DOHH2 (cell line): ENCODE measurements at regions not wholly inside any gene's neighbourhood (a gene's known extent, or its start where the extent isn't known, plus 50 kb on each side); places are given as distances from the start of the nearest gene placed in this dataset.

Experiments used
- H3F3A ChIP-seq: fragments of 200-600 bp; sonication (generic), shearing (Covaris generic); 2 replicates; pipeline ENCODE4 v1.6.0; 2016; ENCODE audit warnings: antibody characterized with exemption, mild to moderate bottlenecking; ENCODE audit not compliant: control insufficient read depth, insufficient read depth
- H3K27ac ChIP-seq: fragments of 200-600 bp; sonication (generic); 2 replicates; pipeline ENCODE4 v1.5.1; 2014; ENCODE audit warnings: low read depth, mild to moderate bottlenecking, low read length, moderate library complexity
- H3K27me3 ChIP-seq: fragments of 200-600 bp; sonication (generic); 2 replicates; pipeline ENCODE4 v1.6.1; 2014; ENCODE audit warnings: mild to moderate bottlenecking, low read length, mixed read lengths; ENCODE audit not compliant: control insufficient read depth
- H3K36me3 ChIP-seq: fragments of 200-600 bp; sonication (generic); 2 replicates; pipeline ENCODE4 v1.6.1; 2014; ENCODE audit warnings: mild to moderate bottlenecking, low read length, moderate library complexity, mixed read lengths; ENCODE audit not compliant: control insufficient read depth
- H3K4me1 ChIP-seq: fragments of 200-600 bp; sonication (generic); 2 replicates; pipeline ENCODE4 v1.6.1; 2014; ENCODE audit warnings: mild to moderate bottlenecking, low read length, mixed read lengths; ENCODE audit not compliant: control insufficient read depth
- H3K4me2 ChIP-seq: fragments of 200-600 bp; sonication (generic); 2 replicates; pipeline ENCODE4 v1.6.0; 2014; ENCODE audit warnings: mild to moderate bottlenecking, low read length, moderate library complexity
- H3K4me3 ChIP-seq: fragments of 200-600 bp; sonication (generic); 2 replicates; pipeline ENCODE4 v1.5.1; 2014; ENCODE audit warnings: mild to moderate bottlenecking, low read length, mixed read lengths
- H3K79me2 ChIP-seq: fragments of 200-600 bp; sonication (generic); 2 replicates; pipeline ENCODE4 v1.6.1; 2014; ENCODE audit warnings: mild to moderate bottlenecking, low read length, mixed read lengths; ENCODE audit not compliant: control insufficient read depth
- H3K9me2 ChIP-seq: fragments of 200-600 bp; sonication (generic); replicated peaks from 2 replicates; pipeline ENCODE4 v1.6.1; 2014; ENCODE audit warnings: mild to moderate bottlenecking, low read length, mixed read lengths; ENCODE audit not compliant: control insufficient read depth
- H3K9me3 ChIP-seq: fragments of 200-600 bp; sonication (generic); 2 replicates; pipeline ENCODE4 v1.6.1; 2014; ENCODE audit warnings: antibody characterized with exemption, low read length, mixed read lengths; ENCODE audit not compliant: control insufficient read depth, insufficient read depth
- H4K20me1 ChIP-seq: fragments of 200-600 bp; sonication (generic); 2 replicates; pipeline ENCODE4 v1.6.0; 2014; ENCODE audit warnings: low read depth, mild to moderate bottlenecking, antibody characterized with exemption, low read length, moderate library complexity; ENCODE audit not compliant: control insufficient read depth, insufficient read depth
- EZH2phosphoT487 ChIP-seq: fragments of 200-600 bp; sonication (generic); IDR thresholded peaks from 2 replicates; pipeline ENCODE4 v1.6.1; 2017; ENCODE audit warnings: borderline replicate concordance, mild to moderate bottlenecking, antibody characterized with exemption, low read length, moderate library complexity, mixed read lengths
- TF ChIP-seq, protein P1 (sequence below): fragments of 200-600 bp; sonication (generic); IDR thresholded peaks from one replicate; pipeline ENCODE4 v1.5.1; 2014; ENCODE audit warnings: antibody characterized with exemption, mild to moderate bottlenecking, low read depth, low read length; ENCODE audit not compliant: poor library complexity, severe bottlenecking

DNA sequence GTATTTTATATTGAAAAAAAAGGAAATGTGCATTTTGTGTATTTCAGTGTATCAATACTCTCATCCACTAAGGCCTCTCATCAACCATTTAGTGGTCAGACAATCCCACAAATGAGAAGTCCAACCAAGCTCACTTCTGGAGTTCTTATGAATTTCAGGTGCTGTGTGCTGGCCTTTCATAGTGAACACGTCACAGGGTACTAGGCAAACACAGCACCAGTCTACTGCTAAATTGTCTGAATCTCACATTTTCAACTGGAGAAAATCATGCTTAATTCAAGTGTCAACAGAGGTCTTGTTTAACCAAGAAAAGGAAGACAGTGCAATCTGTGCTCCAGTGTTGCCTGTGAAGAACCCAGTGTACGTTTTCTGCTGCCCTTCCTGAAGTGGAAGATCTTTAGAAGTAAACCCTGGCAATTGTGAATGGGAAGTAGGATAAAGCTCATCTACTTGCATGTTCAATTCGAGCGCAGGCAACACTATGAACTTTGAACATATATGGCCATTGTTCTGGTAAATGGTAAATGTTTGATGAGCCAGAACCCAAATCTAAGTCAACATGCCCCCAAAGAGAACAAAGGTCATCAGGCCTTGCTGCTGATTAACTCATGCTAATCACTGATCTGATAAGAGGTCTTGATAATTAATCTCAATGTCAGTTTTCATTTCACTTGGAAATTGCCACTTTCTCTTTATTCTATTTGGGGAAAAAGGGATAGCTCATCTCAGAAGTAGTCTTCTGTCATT, 439.2 kb upstream of the SOX9 start:
- no peak for TF ChIP-seq EZH2phosphoT487
- TF ChIP-seq, protein P1, sequence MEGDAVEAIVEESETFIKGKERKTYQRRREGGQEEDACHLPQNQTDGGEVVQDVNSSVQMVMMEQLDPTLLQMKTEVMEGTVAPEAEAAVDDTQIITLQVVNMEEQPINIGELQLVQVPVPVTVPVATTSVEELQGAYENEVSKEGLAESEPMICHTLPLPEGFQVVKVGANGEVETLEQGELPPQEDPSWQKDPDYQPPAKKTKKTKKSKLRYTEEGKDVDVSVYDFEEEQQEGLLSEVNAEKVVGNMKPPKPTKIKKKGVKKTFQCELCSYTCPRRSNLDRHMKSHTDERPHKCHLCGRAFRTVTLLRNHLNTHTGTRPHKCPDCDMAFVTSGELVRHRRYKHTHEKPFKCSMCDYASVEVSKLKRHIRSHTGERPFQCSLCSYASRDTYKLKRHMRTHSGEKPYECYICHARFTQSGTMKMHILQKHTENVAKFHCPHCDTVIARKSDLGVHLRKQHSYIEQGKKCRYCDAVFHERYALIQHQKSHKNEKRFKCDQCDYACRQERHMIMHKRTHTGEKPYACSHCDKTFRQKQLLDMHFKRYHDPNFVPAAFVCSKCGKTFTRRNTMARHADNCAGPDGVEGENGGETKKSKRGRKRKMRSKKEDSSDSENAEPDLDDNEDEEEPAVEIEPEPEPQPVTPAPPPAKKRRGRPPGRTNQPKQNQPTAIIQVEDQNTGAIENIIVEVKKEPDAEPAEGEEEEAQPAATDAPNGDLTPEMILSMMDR = no peak
- H3K4me2 ChIP-seq = no peak overlapping the region

DNA sequence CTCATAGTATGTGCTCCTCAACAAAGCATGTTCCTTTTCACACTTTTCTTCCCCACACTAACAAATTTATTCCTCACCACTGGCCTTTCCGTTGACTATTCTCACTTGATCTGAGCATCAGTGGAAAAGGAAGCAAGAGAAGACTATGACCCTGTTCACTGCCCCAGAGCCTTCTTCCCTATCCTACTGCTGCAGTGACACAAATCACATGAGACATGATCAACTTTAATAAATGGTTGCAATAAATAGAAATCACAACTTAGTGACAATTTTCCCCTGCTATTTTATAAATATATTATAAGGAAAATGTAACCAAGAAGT, 438.7 kb upstream of the SOX9 start:
- H3K4me1 ChIP-seq = no peaks in the 10 kb centered on the region
- H3K27me3 ChIP-seq = no peaks in the 10 kb centered on the region
- TF ChIP-seq EZH2phosphoT487 = no peak
- TF ChIP-seq, protein P1 = no peak

More for the DNA sequence above, 439.2 kb upstream of the SOX9 start:
- H3K4me3 ChIP-seq = no peak overlapping the region
- H3K27ac ChIP-seq = no peak overlapping the region
- no peaks in the 10 kb centered on the region for H3K9me3 ChIP-seq
- no peaks in the 10 kb centered on the region for H3K79me2 ChIP-seq
- no peaks in the 10 kb centered on the region for H3K4me1 ChIP-seq
- H3K9me2 ChIP-seq = no peaks in the 10 kb centered on the region
- H3F3A ChIP-seq = no peaks in the 10 kb centered on the region
- H3K27me3 ChIP-seq = no peaks in the 10 kb centered on the region
- no peaks in the 10 kb centered on the region for H3K36me3 ChIP-seq
- H4K20me1 ChIP-seq = no peaks in the 10 kb centered on the region

DNA sequence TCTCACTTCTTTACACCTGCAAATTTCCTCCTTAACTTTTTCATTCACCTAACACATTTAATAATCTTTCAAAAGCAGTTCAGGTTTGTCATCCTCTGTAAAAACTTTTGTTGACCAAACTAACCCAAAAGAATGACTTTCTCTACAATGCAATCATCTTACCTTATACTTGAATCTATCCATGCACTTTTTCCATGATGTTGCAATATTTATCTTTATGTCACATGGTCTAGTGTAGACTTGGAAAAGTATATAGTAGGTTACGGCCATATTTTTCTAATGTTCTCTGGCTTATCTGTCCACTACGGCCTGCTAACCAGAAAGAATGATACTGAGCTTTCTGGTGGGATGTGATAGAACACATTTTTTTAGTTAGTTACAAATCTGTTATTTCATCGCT, 431.0 kb upstream of the SOX9 start:
- Histone ChIP-seq H3K27me3 (0 out of 2 replicates have a peak, but pooled peaks cover 3% of the 10 kb centered on the region), H3K79me2 (no peaks in the 10 kb centered on the region), H4K20me1 (no peaks in the 10 kb centered on the region), H3K27ac (no peak overlapping the region), H3K36me3 (no peaks in the 10 kb centered on the region), H3K4me2 (no peak overlapping the region), H3K9me2 (no peaks in the 10 kb centered on the region), H3F3A (no peaks in the 10 kb centered on the region), H3K9me3 (no peaks in the 10 kb centered on the region), H3K4me3 (no peak overlapping the region), H3K4me1 (no peaks in the 10 kb centered on the region)
- TF ChIP-seq EZH2phosphoT487 = no peak
- TF ChIP-seq, protein P1 = no peak

More for the DNA sequence above, 438.7 kb upstream of the SOX9 start:
- Histone ChIP-seq H3K27ac (no peak overlapping the region), H3K9me3 (no peaks in the 10 kb centered on the region), H3F3A (no peaks in the 10 kb centered on the region), H3K9me2 (no peaks in the 10 kb centered on the region), H3K79me2 (no peaks in the 10 kb centered on the region), H4K20me1 (no peaks in the 10 kb centered on the region), H3K4me2 (no peak overlapping the region), H3K4me3 (no peak overlapping the region), H3K36me3 (no peaks in the 10 kb centered on the region)
